ENCODE measurements at regions not wholly inside any gene's neighbourhood (a gene's known extent, or its start where the extent isn't known, plus 50 kb on each side); places are given as distances from the start of the nearest gene placed in this dataset.

GRCh38 chr6:109295109-109295773, 87.0 kb downstream of the CD164 start:
- peaks cover 2% of the 10 kb centered on the region for H3K27me3 ChIP-seq (ENCODE audit: control insufficient read depth, insufficient read depth, low read length)
- no peak for DNase-seq (ENCODE audit: low read depth)
- no peak for TF ChIP-seq CTCF (IDR thresholded peaks at IDR 0.05; ENCODE audit: insufficient read depth, low read length, poor library complexity, severe bottlenecking)
- H3K36me3 ChIP-seq (ENCODE audit: control insufficient read depth, insufficient read depth, low read length) = no peaks in the 10 kb centered on the region
- H3K4me3 ChIP-seq (ENCODE audit: low read depth, low read length) = no peak overlapping the region

GRCh38 chr6:109292983-109293586, 89.2 kb downstream of the CD164 start:
- no peak for DNase-seq (ENCODE audit: low read depth)
- Histone ChIP-seq H3K27me3 (ENCODE audit: control insufficient read depth, insufficient read depth, low read length) (peaks cover 6% of the 10 kb centered on the region), H3K4me3 (ENCODE audit: low read depth, low read length) (no peak overlapping the region), H3K36me3 (ENCODE audit: control insufficient read depth, insufficient read depth, low read length) (no peaks in the 10 kb centered on the region)
- no peak for TF ChIP-seq CTCF (IDR thresholded peaks at IDR 0.05; ENCODE audit: insufficient read depth, low read length, poor library complexity, severe bottlenecking)

GRCh38 chr6:109292420-109292819, 89.8 kb downstream of the CD164 start:
- TF ChIP-seq CTCF (IDR thresholded peaks at IDR 0.05; ENCODE audit: insufficient read depth, low read length, poor library complexity, severe bottlenecking) = no peak
- no peak for DNase-seq (ENCODE audit: low read depth)
- H3K4me3 ChIP-seq (ENCODE audit: low read depth, low read length) = no peak overlapping the region
- no peaks in the 10 kb centered on the region for H3K36me3 ChIP-seq (ENCODE audit: control insufficient read depth, insufficient read depth, low read length)
- peaks cover 6% of the 10 kb centered on the region for H3K27me3 ChIP-seq (ENCODE audit: control insufficient read depth, insufficient read depth, low read length)

- H3K36me3 ChIP-seq (ENCODE audit: control insufficient read depth, insufficient read depth, low read length) = no peaks in the 10 kb centered on the region
- TF ChIP-seq CTCF (IDR thresholded peaks at IDR 0.05; ENCODE audit: insufficient read depth, low read length, poor library complexity, severe bottlenecking) = no peak
Measured at GRCh38 chr6:109291902-109292301, 90.4 kb downstream of the CD164 start.

GRCh38 chr6:109290143-109290931, 91.9 kb downstream of the CD164 start:
- no peak for DNase-seq (ENCODE audit: low read depth)
- Histone ChIP-seq H3K4me3 (ENCODE audit: low read depth, low read length) (no peak overlapping the region), H3K27me3 (ENCODE audit: control insufficient read depth, insufficient read depth, low read length) (peaks cover 6% of the 10 kb centered on the region), H3K36me3 (ENCODE audit: control insufficient read depth, insufficient read depth, low read length) (no peaks in the 10 kb centered on the region)
- TF ChIP-seq CTCF (IDR thresholded peaks at IDR 0.05; ENCODE audit: insufficient read depth, low read length, poor library complexity, severe bottlenecking) = no peak

More at GRCh38 chr6:109291902-109292301, 90.4 kb downstream of the CD164 start:
- no peak overlapping the region for H3K4me3 ChIP-seq (ENCODE audit: low read depth, low read length)
- H3K27me3 ChIP-seq (ENCODE audit: control insufficient read depth, insufficient read depth, low read length) = peaks cover 6% of the 10 kb centered on the region
- no peak for DNase-seq (ENCODE audit: low read depth)

All from kidney epithelial cell (primary cell).